Natural killer cell (primary cell): ENCODE measurements at regions not wholly inside any gene's neighbourhood (a gene's known extent, or its start where the extent isn't known, plus 50 kb on each side); places are given as distances from the start of the nearest gene placed in this dataset.

Experiments
- ATAC-seq, 3 donors: fragments of 150-1000 bp in 2 of 3; fragments of 200-7000 bp in 1 of 3; cut with Tn5 transposase; 1 replicate in 1 of 3; 2 replicates in 2 of 3; pipeline ENCODE4 v1.10.0; 2021; ENCODE audit warnings: mild to moderate bottlenecking in 2 of 3, moderate library complexity in 2 of 3
- DNase-seq, 2 donors: peaks; one replicate each; pipeline versions ENCODE4 v3.0.0 to v3.0.0-alpha.2; 2013 to 2021; ENCODE audit warnings: mixed read lengths in 1 of 2
- H3K27ac ChIP-seq: one replicate; pipeline ENCODE4 v1.5.1; 2013; ENCODE audit warnings: mild to moderate bottlenecking, low read length
- H3K27me3 ChIP-seq: one replicate; pipeline ENCODE4 v1.6.1; 2013; ENCODE audit warnings: low read length; ENCODE audit not compliant: control insufficient read depth, insufficient read depth
- H3K36me3 ChIP-seq: one replicate; pipeline ENCODE4 v1.6.1; 2013; ENCODE audit warnings: low read length; ENCODE audit not compliant: control insufficient read depth, insufficient read depth
- H3K4me1 ChIP-seq: one replicate; pipeline ENCODE4 v1.6.1; 2013; ENCODE audit warnings: low read length; ENCODE audit not compliant: control insufficient read depth, insufficient read depth
- H3K4me3 ChIP-seq: one replicate; pipeline ENCODE4 v1.5.1; 2013; ENCODE audit warnings: low read length
- H3K9me3 ChIP-seq: one replicate; pipeline ENCODE4 v1.6.1; 2013; ENCODE audit warnings: low read length; ENCODE audit not compliant: control insufficient read depth, insufficient read depth
- H3K27ac Mint-ChIP-seq, 2 donors: one replicate each; pipeline ENCODE4 v1.8.0; 2022; ENCODE audit warnings: mild to moderate bottlenecking in 2 of 2, mixed read lengths in 2 of 2, moderate library complexity in 1 of 2
- H3K27me3 Mint-ChIP-seq, 2 donors: one replicate each; pipeline ENCODE4 v1.8.0; 2022; ENCODE audit warnings: low read depth in 2 of 2, mixed read lengths in 2 of 2
- H3K36me3 Mint-ChIP-seq: one replicate; pipeline ENCODE4 v1.8.0; 2022; ENCODE audit warnings: mixed read lengths
- H3K4me1 Mint-ChIP-seq, 2 donors: one replicate each; pipeline ENCODE4 v1.8.0; 2022; ENCODE audit warnings: mixed read lengths in 2 of 2
- H3K4me3 Mint-ChIP-seq: one replicate; pipeline ENCODE4 v1.8.0; 2022; ENCODE audit warnings: mild to moderate bottlenecking, moderate library complexity, mixed read lengths
- H3K9me3 Mint-ChIP-seq, 2 donors: one replicate each; pipeline ENCODE4 v1.8.0; 2022; ENCODE audit warnings: mixed read lengths in 2 of 2
- CTCF ChIP-seq: fragments of 200-600 bp; IDR thresholded peaks from one replicate; pipeline ENCODE4 v1.8.0; 2022; ENCODE audit warnings: antibody characterized with exemption
- WGBS: methylation state at CpG from one replicate; pipeline ENCODE4 v1.1.7; 2013; ENCODE audit warnings: missing lambda C conversion rate; ENCODE audit not compliant: insufficient coverage; 5-methylcytosine and 5-hydroxymethylcytosine counted together
- intact Hi-C: fragments of 100-400 bp; cut with micrococcal nuclease; formaldehyde crosslinking; loops from one replicate; pipeline ENCODE4 v1.14.2; 2022

GRCh38 chr2:7510353-7510752 is 593.1 kb downstream of the RNF144A start:
- H3K36me3 Mint-ChIP-seq, result no peaks in the 10 kb centered on the region

GRCh38 chr2:7513834-7514233 is 596.6 kb downstream of the RNF144A start:
- no peak for TF ChIP-seq CTCF
- Mint-ChIP-seq H3K9me3 (no peaks in the 10 kb centered on the region), H3K27me3 (peaks cover 0 to 6% of the 10 kb centered on the region in 2 donors), H3K36me3 (no peaks in the 10 kb centered on the region), H3K4me3 (no peak overlapping the region), H3K27ac (no peak overlapping the region), H3K4me1 (peaks cover 11 to 12% of the 10 kb centered on the region in 2 donors)
- ATAC-seq, result no peak
- no peak for DNase-seq
- no peak overlapping the region for H3K27ac ChIP-seq
- intact Hi-C loops, result no loop called here
- no peaks in the 10 kb centered on the region for H3K36me3 ChIP-seq
- 74% methylated on average over 3 of the region's 3 CpGs for WGBS
- no peak overlapping the region for H3K4me3 ChIP-seq
- H3K4me1 ChIP-seq, result peaks cover 2% of the 10 kb centered on the region
- no peaks in the 10 kb centered on the region for H3K9me3 ChIP-seq
- H3K27me3 ChIP-seq, result no peaks in the 10 kb centered on the region

More at GRCh38 chr2:7510353-7510752, 593.1 kb downstream of the RNF144A start:
- TF ChIP-seq CTCF, result no peak
- no peaks in the 10 kb centered on the region for H3K27me3 ChIP-seq
- H3K36me3 ChIP-seq, result no peaks in the 10 kb centered on the region
- H3K9me3 ChIP-seq, result no peaks in the 10 kb centered on the region
- H3K9me3 Mint-ChIP-seq, result no peaks in the 10 kb centered on the region
- WGBS, result 88% methylated on average over 4 of the region's 4 CpGs
- intact Hi-C loops, result no loop called here
- ATAC-seq, result no peak
- H3K4me3 Mint-ChIP-seq, result no peak overlapping the region
- no peaks in the 10 kb centered on the region for H3K4me1 ChIP-seq
- peaks cover 0 to under 1% of the 10 kb centered on the region in 2 donors for H3K27me3 Mint-ChIP-seq
- no peak overlapping the region for H3K4me3 ChIP-seq
- DNase-seq, result no peak
- H3K27ac Mint-ChIP-seq, result no peak overlapping the region
- no peak overlapping the region for H3K27ac ChIP-seq
- peaks cover 3% of the 10 kb centered on the region in 2 donors for H3K4me1 Mint-ChIP-seq

- H3K4me3 ChIP-seq, result no peak overlapping the region
- H3K36me3 Mint-ChIP-seq, result no peaks in the 10 kb centered on the region
- H3K4me3 Mint-ChIP-seq, result no peak overlapping the region
- H3K27me3 Mint-ChIP-seq, result peaks cover 0 to 8% of the 10 kb centered on the region in 2 donors
- H3K9me3 ChIP-seq, result no peaks in the 10 kb centered on the region
- no peaks in the 10 kb centered on the region for H3K9me3 Mint-ChIP-seq
- TF ChIP-seq CTCF, result no peak
- H3K27ac ChIP-seq, result no peak overlapping the region
- peaks cover 2% of the 10 kb centered on the region for H3K4me1 ChIP-seq
- H3K27ac Mint-ChIP-seq, result peak overlapping the region in 1 of 2 donors; percentile 44
- ATAC-seq (no peak), DNase-seq (peak in 1 of 2 donors; percentile 21)
- no peaks in the 10 kb centered on the region for H3K36me3 ChIP-seq
- intact Hi-C loops, result no loop called here
- no peaks in the 10 kb centered on the region for H3K27me3 ChIP-seq
- peaks cover 11 to 12% of the 10 kb centered on the region in 2 donors for H3K4me1 Mint-ChIP-seq
These were observed 598.1 kb downstream of the RNF144A start for GRCh38 chr2:7515327-7515726.

- Mint-ChIP-seq H3K4me3 (no peak overlapping the region), H3K4me1 (peaks cover 11 to 12% of the 10 kb centered on the region in 2 donors), H3K27ac (no peak overlapping the region), H3K9me3 (no peaks in the 10 kb centered on the region), H3K27me3 (peaks cover 0 to 8% of the 10 kb centered on the region in 2 donors), H3K36me3 (no peaks in the 10 kb centered on the region)
- no peak for DNase-seq
- TF ChIP-seq CTCF, result no peak
- H3K4me1 ChIP-seq, result peaks cover 2% of the 10 kb centered on the region
- no peaks in the 10 kb centered on the region for H3K9me3 ChIP-seq
- no peaks in the 10 kb centered on the region for H3K27me3 ChIP-seq
- H3K27ac ChIP-seq, result no peak overlapping the region
- intact Hi-C loops, result no loop called here
- 85% methylated on average over 2 of the region's 2 CpGs for WGBS
- H3K36me3 ChIP-seq, result no peaks in the 10 kb centered on the region
- ATAC-seq, result no peak
- H3K4me3 ChIP-seq, result no peak overlapping the region
These were observed 599.4 kb downstream of the RNF144A start for GRCh38 chr2:7516484-7517063.
